IMR-90 (cell line): ENCODE measurements at regions not wholly inside any gene's neighbourhood (a gene's known extent, or its start where the extent isn't known, plus 50 kb on each side); places are given as distances from the start of the nearest gene placed in this dataset.

ENCODE experiments used
- CTCF ChIP-seq: conservative IDR thresholded peaks from 2 replicates; pipeline ENCODE4 v1.5.1; 2012; ENCODE audit warnings: mild to moderate bottlenecking, low read depth, low read length, improper control_type of control experiment
- MAFK ChIP-seq: IDR thresholded peaks from 2 replicates; pipeline ENCODE4 v1.6.1; 2012; ENCODE audit warnings: low read depth, low read length, improper control_type of control experiment
- MXI1 ChIP-seq: IDR thresholded peaks from 2 replicates; pipeline ENCODE4 v1.6.1; 2012; ENCODE audit warnings: low read depth, mild to moderate bottlenecking, low read length, moderate library complexity, borderline replicate concordance
- POLR2A ChIP-seq: IDR thresholded peaks from 2 replicates; pipeline ENCODE4 v1.6.1; 2012; ENCODE audit warnings: mild to moderate bottlenecking, low read depth, low read length
- RAD21 ChIP-seq: IDR thresholded peaks from 2 replicates; pipeline ENCODE4 v1.6.1; 2012; ENCODE audit warnings: low read length, improper control_type of control experiment
- RCOR1 ChIP-seq: IDR thresholded peaks from 2 replicates; pipeline ENCODE4 v1.6.1; 2012; ENCODE audit warnings: mild to moderate bottlenecking, low read length, improper control_type of control experiment; ENCODE audit not compliant: insufficient replicate concordance
- SMC3 ChIP-seq: fragments of 150-350 bp; IDR thresholded peaks from 2 replicates; pipeline ENCODE4 v1.6.1; 2016; ENCODE audit warnings: low read depth, mild to moderate bottlenecking, antibody characterized with exemption, low read length, moderate library complexity
- USF2 ChIP-seq: fragments of 150-350 bp; IDR thresholded peaks from 2 replicates; pipeline ENCODE4 v1.6.1; 2017; ENCODE audit warnings: mild to moderate bottlenecking, antibody characterized with exemption, low read length, low read depth

GRCh38 chr4:24456431-24456830, 127.9 kb downstream of the DHX15 start:
- TF ChIP-seq POLR2A, result no peak
- TF ChIP-seq MAFK, result no peak
- no peak for TF ChIP-seq MXI1
- no peak for TF ChIP-seq CTCF
- no peak for TF ChIP-seq RAD21
- no peak for TF ChIP-seq RCOR1
- no peak for TF ChIP-seq SMC3
- TF ChIP-seq USF2, result no peak
